Occipital lobe (tissue), 1 donor: ENCODE measurements at regions not wholly inside any gene's neighbourhood (a gene's known extent, or its start where the extent isn't known, plus 50 kb on each side); places are given as distances from the start of the nearest gene placed in this dataset.
"Not testable (repeated sequence)": the region's sequence is repeated elsewhere in the genome, so short reads cannot be mapped to it uniquely, and the experiment has no call there.

Source experiments
- DNase-seq: peaks from one replicate; lab custom pipeline; 2025; lab: John Stamatoyannopoulos, UW

GRCh38 chr10:46095943-46096342 is 49.9 kb upstream of the MSMB start:
- not testable (repeated sequence) for DNase-seq

GRCh38 chr10:46096446-46096845 is 50.4 kb upstream of the MSMB start:
- DNase-seq, result no peak

- DNase-seq, result no peak
Measured at GRCh38 chr10:46096909-46097575, 51.0 kb upstream of the MSMB start.

GRCh38 chr10:46097576-46098317 is 51.7 kb upstream of the MSMB start:
- no peak for DNase-seq

DNA sequence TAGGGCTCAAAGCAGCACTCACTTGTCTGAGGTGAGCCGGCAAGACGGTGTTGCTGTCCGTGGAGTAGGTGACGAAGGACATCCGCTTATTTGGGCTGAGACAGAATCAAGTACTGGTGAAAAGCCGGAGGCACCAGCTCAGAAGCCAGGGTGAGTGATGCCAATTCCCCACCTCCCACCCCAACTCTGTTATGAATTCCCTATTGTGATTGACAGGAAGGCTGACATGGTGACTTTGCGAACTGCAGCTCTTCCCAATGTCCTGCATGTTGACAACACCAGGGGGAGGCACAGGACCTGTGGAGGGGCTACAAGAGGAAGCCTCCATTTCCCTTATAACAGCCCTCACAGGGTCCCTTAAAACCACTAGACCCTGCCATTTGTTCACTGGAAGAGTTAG is 52.3 kb upstream of the MSMB start:
- no peak for DNase-seq

GRCh38 chr10:46098925-46099324 is 52.9 kb upstream of the MSMB start:
- not testable (repeated sequence) for DNase-seq

DNA sequence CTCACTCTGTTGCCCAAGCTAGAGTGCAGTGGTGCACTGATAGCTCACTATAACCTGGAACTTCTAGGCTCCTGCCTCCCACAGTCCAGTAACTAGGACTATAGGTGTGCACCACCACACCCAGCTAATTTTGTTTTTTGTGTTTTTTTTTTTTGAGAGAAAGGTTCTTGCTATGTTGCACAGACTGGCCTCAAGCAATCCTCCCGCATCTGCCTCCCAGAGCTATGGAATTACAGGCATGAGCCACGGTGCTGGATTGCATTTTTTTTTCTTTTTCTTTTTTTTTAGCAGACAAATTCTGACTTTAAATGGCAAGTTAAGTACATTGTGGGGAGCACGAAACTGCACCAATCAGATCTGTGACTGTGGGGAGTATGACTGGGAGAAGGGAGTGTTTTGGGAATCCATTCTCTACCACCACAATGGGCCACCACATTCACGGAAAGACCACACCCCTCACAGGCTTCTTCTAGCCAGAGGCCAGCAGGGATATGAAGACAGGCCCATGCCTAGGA is 58.1 kb upstream of the MSMB start:
- DNase-seq, result no peak

- DNase-seq, result not testable (repeated sequence)
Measured at GRCh38 chr10:46105416-46105815, 59.3 kb upstream of the MSMB start.

DNA sequence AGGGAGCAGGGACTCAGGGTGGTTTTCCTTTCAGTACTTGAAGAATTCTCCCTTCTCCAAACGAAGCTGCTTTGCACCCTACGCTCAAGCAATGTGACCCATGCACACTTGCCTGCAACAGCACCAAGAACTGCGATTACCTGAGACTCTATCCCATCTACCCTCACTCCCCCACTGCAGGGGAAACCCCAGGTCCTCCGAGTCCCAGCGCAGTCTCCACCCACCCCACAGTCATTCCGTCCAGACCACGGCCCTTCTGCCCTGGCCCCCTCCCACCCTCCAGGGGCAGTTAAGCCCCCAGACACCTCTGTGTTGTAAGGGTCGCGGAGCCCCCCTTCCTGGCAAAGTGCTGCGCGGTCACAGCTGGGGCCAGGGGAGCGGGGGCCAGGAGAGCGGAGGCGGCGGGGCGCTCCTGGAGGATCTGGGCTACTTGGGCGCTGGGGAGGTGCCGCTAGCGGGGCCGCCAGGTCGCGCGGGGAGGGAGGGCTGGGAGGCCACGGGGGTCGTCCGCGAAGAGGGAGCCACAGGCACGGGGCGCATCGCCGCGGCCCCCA is 59.9 kb upstream of the MSMB start:
- not testable (repeated sequence) for DNase-seq

GRCh38 chr10:46106410-46107255 is 60.6 kb upstream of the MSMB start:
- DNase-seq, result peak; percentile 76

GRCh38 chr10:46108158-46108499 is 62.1 kb upstream of the MSMB start:
- not testable (repeated sequence) for DNase-seq

DNA sequence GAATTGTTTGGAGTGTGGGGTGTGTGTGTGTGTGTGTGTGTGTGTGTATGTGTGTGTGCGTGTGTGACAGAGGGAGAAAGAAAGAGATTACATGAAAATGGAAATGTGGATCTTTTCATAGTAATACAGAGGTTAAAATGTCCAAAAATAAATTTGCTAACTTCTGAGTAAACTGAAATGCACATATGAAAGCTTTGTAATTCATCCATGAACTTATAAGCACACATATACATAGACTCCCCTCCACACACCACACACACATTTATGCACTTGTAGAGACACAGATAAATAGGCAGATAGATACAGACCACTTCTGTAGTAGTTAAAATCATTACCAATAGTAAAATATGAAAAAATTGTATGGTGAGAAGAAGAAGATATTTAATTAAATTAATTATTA is 108.2 kb upstream of the MSMB start:
- DNase-seq, result not testable (repeated sequence)

DNA sequence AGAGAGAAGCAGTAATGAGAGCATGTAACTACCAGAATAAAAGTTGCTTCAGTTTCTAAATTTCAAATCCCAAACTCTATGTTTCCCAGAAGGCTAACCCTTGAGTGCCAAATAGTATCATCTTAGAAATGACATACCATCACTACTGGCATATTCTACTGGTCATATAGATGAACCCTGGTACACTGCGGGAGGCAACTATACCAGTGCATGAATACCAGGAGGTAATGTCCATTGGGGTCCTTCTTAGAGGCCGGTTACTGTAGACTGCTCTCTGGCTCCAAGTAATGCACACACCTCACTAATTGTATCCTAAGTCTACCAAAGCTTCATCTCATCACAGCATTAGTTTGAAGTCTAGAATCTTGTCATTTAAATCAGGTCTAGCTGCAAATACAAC is 108.6 kb upstream of the MSMB start:
- not testable (repeated sequence) for DNase-seq

DNA sequence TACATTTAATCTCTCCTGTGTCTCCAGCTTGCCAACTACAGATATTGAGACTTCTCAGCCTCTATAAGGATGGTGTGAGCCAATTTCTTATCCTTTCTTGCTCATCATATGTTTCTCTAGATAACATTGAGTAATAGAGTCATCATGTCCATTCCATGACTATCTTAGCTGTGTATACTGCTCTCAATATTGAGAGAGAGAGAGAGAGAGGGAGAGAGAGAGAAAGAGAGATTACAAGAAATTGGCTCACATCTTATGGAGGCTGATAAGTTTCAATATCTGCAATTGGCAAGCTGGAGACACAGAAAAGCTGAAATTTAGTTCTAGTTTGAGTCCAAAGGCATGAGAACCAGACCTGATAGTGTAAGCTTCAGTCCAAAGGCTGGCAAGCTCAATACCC is 110.8 kb upstream of the MSMB start:
- not testable (repeated sequence) for DNase-seq

DNA sequence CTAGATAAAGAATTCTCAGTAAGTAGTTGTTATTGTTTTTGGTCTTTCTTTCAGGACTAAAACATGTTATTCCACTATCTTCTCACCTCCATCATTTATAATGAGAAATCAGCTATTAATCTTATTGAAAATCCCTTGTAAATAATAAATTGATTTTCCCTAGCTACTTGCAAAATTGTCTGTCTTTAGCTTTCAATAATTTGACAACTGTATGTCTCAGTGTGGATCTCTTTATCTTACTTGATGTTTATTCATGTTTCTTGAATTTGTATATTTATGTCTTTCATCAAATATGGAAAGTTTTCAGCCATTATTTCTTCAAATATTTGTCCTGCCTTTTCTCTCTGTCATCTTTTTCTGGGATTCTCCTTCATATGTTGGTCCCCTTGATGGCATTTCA is 117.1 kb upstream of the ANTXRL start:
- no peak for DNase-seq

- DNase-seq, result no peak
Measured at GRCh38 chr10:46170789-46171188, 116.0 kb upstream of the ANTXRL start.

DNA sequence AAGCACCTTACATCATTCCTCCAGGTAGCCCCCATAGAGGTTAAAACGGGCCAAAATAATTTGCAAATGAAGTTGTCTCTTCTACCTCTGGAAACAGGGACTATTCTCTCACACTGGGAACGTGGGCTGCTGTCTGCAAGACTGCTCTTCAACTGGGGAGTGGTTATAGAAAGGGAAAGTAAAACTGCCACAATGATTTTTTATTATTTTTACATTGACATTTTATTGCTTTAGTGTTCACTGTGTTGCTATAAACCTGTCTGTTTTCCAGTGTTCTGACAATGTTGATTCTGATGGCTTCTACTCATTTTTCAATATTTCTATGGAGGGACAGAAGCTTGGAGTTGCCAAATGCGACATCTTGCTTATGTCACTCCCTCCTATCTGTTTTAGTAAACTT is 115.1 kb upstream of the ANTXRL start:
- no peak for DNase-seq

DNA sequence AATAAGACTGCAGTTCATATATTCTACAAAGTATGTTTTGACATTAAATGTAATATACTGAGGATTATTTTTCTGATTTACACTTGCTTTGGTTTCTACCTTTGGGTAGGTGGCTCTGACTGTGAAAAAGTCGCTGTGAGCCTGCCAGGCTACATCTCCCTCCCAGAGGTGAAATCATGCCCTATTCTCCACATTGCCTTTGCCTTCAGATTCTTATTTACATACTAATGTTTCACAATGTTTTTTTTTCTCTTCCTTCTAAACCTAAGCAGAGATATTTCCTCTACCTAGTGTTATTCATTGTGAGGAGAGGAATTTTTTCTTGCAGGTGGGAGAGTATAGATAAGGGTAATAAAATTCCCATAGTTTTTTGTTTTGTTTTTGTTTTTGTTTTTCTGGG is 111.5 kb upstream of the ANTXRL start:
- no peak for DNase-seq

GRCh38 chr10:46175831-46176230 is 111.0 kb upstream of the ANTXRL start:
- DNase-seq, result no peak

DNA sequence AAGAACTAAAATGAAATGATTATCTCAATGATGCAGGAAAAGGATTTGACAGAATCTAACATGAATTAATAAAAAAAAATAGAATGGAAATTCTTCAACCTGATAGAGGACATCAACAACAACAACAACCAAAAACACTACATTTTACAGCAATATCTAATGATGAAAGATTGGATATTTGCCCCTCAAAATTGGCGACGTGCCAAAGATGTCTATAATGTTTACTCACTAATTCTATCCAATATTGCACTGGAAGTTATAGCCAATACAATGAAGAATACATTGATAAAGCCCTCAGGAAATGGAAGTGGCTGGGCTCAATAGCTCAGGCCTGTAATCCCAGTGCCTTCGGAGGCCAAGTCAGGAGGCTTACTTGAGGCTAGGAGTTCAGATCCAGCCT is 99.4 kb upstream of the ANTXRL start:
- not testable (repeated sequence) for DNase-seq

GRCh38 chr10:46197050-46197449 is 89.7 kb upstream of the ANTXRL start:
- no peak for DNase-seq

DNA sequence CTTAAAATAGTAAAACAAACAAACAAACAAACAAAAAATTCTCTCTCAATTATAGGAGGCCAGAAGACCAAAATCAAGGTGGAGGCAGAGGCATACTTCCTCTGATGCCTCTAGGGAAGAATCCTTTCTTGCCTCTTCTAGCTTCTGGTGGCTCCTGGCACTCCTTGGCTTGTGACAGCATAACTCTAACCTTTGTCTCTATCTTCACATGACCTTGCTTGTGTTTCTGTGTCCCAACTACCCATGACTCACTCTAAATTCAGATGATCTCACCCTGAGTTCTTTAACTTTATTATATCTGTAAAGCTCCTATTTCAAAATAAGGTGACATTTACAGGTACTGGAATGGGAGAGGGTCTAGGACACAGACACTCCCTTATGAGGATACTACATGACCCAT is 88.3 kb upstream of the ANTXRL start:
- DNase-seq, result no peak
